CD4-positive, alpha-beta T cell treated with Interleukin-17A for 1 hour (primary cell): ENCODE measurements at regions not wholly inside any gene's neighbourhood (a gene's known extent, or its start where the extent isn't known, plus 50 kb on each side); places are given as distances from the start of the nearest gene placed in this dataset.

Source experiments
- DNase-seq: peaks from one replicate; pipeline ENCODE4 v3.0.0-alpha.2; 2020

- no peak for DNase-seq
Measured at GRCh38 chr3:64306745-64307144, 81.5 kb upstream of the PRICKLE2 start.

DNA sequence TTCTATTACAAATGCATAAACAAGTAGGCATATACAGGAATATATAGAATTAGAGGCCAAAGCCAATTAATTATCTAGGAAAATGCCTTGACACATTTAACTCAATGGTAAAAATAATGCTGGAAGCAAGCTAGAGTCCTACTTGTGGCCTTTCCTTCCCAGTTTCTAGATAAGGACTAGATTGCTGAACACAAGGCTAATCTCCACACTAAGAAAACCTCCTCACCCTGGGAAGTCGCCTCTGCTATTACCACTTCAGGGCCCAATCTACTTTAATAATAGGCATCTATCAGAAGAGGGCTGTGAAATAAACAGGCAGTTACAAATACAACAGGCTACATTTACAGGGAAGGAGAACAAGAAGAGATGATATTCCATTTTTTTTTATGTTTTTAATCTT, 80.5 kb upstream of the PRICKLE2 start:
- no peak for DNase-seq

GRCh38 chr3:64304828-64305410, 79.7 kb upstream of the PRICKLE2 start:
- DNase-seq = no peak

DNA sequence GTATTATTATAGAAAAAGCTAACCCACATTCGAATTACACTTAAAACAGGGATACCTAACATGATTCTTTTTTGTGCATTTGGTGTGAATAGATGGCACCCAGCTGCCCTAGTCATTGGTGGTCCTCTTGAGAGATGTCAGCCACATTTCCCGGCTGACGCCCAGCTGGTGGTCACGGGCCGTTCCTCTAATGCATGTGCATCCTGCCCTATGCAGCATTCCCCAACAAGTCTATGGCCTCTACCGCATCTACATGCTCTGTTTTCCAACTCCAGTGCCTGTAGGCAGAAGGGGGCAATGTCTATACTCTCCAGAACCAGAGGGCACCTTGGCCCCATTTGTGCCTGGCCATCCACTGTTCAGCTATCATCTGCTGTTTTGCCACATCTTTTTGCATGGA, 78.6 kb upstream of the PRICKLE2 start:
- no peak for DNase-seq

GRCh38 chr3:64303401-64303800, 78.1 kb upstream of the PRICKLE2 start:
- DNase-seq = no peak

DNA sequence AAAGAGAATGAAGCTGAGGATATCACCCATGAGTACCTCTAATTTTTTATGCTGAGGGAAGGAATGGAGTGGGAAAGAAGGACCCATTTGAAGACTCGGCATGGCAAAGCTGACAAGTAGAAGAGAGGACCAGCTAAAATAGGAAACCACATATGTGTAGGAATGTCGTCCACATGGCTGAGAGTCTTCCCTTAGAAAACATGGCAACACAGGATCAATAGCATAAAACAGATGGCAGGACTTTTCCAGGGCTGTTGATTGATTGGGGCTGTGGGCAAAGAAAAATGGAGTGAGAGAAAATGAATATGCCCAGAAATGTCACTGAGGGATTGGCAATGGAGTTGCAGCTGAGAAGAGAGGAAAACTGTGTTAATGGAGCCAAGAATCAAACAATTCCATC, 76.2 kb upstream of the PRICKLE2 start:
- no peak for DNase-seq

DNA sequence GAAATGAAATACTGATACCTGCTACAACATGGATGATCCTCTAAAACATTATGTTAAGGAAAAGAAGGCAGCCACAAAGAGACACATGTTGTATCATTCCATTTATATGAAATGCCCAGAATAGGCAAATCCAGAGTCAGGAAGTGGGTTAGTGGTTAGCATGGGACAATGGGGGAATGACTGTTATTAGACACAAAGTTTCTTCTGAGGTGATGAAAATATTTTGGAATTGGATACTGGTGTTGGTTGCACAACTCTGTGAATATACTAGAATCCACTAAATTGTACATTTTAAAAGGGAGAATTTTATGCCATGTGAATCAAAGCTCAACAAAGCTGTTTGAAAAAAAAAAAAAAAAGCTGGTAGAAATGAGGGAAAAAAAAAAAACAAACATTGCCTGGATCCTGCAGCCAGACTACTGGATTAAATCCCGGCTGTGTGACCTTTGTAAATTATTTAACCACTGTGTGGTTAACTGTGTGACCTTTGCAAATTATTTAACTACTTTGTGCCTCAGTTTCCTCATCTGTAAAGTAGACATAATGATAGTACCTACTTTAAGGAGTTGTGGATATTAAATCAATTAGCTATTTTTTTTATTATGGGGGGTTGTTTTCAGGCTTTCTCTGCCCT, 75.6 kb upstream of the PRICKLE2 start:
- no peak for DNase-seq

DNA sequence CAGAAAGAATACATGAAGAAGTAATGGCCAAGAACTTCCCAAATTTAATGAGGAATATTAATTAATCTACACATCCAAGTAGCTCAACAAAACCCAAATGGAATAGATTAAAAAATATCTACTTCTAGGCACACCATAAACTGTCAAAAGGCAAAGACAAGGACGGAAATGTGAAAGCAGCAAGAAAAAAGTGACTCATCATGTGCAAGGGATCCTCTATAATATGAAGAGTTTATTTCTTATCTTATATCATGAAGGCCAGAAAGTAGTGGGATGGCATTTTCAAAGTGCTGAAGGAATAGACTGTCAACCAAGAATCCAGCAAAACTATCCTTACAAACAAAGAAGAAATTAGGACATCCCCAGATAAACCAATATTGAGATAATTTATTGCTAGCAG, 73.9 kb upstream of the PRICKLE2 start:
- DNase-seq = no peak

DNA sequence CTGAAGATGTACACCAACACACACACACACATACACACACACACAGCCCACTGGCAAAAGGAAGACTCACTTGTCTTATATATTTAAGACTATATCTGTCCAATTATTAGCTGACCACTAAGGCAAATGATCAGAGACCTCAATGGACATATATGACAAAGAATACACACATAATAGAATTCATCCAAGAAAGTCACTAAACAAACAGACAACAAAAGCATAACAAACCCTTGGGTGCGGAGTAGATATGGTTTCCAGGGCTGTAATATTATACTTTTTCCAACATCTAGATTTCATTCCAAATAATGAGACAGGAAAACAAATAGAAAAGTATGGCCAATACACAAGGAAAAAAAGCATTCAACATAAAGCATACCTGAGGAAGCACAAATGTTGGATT, 72.3 kb upstream of the PRICKLE2 start:
- DNase-seq = no peak

GRCh38 chr3:64295594-64295993, 70.3 kb upstream of the PRICKLE2 start:
- DNase-seq = no peak

DNA sequence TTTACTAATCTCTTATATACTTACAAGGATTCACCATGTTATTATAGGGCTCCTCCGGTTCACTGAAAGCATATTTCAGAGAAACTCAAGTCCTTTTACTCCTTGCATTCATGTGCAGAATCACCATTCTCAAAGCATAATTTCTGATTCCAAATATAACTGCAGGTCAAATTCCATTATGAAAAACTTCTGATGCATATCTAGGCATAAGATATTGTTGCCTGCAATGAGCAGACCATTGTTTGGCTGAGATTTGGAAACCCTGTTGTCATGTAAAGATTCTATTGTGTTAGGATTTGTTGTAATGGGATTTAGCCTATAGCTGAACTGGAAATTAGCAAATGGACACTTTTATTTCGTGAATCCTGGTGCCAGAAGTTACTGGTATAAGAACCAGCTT, 69.5 kb upstream of the PRICKLE2 start:
- no peak for DNase-seq

DNA sequence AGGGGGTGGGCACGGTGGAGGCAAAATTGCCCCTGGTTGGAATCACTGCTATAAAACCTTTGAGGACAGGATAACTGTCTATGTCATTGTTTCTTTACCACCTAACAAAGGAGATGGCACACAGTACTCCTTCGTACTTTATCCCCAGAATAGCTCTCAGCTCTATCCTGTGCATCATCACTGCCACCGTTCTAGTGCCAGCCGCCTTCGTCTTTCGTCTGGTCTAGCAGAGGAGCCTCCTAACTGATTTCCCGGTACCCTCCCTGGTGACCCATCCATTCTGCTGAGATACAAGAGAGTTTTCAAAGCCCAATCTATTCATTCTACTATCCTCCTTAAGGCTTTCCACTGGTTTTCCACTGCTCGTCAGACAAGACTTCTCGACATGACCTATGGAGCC, 67.9 kb upstream of the PRICKLE2 start:
- no peak for DNase-seq

GRCh38 chr3:64291956-64292355, 66.7 kb upstream of the PRICKLE2 start:
- DNase-seq = no peak

DNA sequence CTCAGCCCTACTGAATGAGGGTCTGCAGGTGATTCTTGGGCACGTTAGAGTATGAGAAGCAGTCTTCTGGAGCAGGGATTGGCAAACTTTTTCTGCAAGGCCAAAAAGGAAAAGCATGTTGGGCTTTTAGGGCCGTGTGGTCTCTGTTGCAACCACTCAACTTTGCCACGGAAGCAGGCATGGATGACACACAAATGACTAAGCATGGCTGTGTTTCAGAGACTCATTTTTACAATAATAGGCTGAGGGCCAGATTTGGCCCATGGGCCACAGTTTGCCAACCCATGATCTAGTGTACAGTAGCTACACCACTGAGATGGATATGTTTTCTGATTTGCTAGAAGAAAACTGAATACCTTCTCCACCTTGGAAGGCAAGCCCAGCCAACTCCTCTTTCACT, 66.1 kb upstream of the PRICKLE2 start:
- DNase-seq = no peak

DNA sequence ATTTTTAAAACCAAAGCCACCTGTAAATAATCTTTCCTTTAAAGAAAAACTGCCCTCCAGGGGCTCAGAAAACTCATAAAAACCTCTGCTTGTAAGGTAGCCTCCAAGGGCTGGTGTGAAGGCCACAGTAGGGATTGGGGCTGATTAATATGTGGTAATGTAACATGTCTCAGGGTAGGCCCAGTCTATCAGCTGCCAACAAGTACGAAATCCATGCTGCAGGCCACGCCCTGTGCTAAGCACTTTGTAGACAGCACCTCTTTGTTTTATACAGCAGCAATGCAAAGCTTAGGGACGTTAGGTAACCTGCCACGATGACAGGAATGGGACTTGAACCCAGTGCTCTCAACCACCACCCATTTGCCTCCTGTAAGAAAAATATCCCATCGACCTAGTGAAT, 65.6 kb upstream of the PRICKLE2 start:
- DNase-seq = no peak

GRCh38 chr3:64290161-64290560, 64.9 kb upstream of the PRICKLE2 start:
- no peak for DNase-seq

- no peak for DNase-seq
Measured at GRCh38 chr3:64289622-64290021, 64.4 kb upstream of the PRICKLE2 start.

DNA sequence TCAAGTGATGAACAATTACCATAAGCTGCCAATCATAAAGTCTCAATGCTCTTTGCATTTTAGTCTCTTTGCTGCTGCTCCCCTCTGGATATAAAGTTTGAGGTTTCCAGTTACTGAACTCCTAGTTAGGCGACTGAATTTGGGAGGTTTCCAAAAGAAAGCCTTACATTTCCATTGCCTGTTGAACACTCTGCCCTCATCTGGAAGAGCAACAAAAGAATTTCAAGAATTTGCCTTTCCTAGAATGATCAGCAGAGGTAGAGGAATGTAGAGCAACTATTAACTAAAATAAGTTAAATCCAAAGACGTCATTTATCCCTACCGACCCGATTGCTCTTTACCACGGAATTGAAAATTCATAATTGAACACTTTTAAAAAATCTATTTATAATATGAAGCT, 53.4 kb upstream of the PRICKLE2 start:
- no peak for DNase-seq

DNA sequence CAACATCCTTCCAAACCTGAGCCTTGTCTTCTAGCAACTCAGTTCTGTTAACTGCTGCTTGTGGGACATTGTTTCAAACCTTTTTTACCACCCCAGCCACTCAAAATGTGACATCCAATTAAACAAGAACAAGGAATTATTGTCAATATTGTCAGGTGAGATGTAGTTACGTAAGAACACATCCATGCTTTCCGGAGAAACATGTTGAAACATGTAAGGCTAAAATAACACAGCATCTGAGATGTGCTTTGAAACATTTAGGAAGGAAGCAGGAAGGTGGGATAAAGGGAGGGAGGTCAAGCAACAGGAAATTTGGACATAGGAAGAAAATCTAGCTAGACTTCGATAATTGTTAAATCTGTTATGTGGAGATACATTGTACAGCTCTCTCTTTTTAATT, 50.9 kb upstream of the PRICKLE2 start:
- DNase-seq = no peak
